RWPE2 (cell line): ENCODE measurements at regions not wholly inside any gene's neighbourhood (a gene's known extent, or its start where the extent isn't known, plus 50 kb on each side); places are given as distances from the start of the nearest gene placed in this dataset.
"Not testable (repeated sequence)": the region's sequence is repeated elsewhere in the genome, so short reads cannot be mapped to it uniquely, and the experiment has no call there.

Source experiments
- ATAC-seq: fragments of 200-7000 bp; cut with Tn5 transposase; 3 replicates; pipeline ENCODE4 v1.9.1; 2021; ENCODE audit warnings: low read depth
- DNase-seq: peaks from one replicate; pipeline ENCODE4 v3.0.0-alpha.2; 2020; ENCODE audit warnings: low spot score
- H3K27ac ChIP-seq: fragments of 450-650 bp; 2 replicates; pipeline ENCODE4 v1.5.1; 2017; ENCODE audit warnings: mild to moderate bottlenecking; ENCODE audit not compliant: poor library complexity, severe bottlenecking
- H3K27me3 ChIP-seq: fragments of 250-450 bp; sonication (Bioruptor Pico); 2 replicates; pipeline ENCODE4 v1.5.1; 2021; ENCODE audit warnings: mild to moderate bottlenecking, moderate library complexity; ENCODE audit not compliant: insufficient read depth, poor library complexity, severe bottlenecking
- H3K36me3 ChIP-seq: fragments of 250-450 bp; sonication (Bioruptor Pico); 2 replicates; pipeline ENCODE4 v1.5.1; 2020; ENCODE audit warnings: low read depth, mild to moderate bottlenecking, moderate library complexity
- H3K4me1 ChIP-seq: fragments of 250-450 bp; sonication (Bioruptor Pico); 2 replicates; pipeline ENCODE4 v1.5.1; 2021; ENCODE audit warnings: mild to moderate bottlenecking, moderate library complexity; ENCODE audit not compliant: insufficient read depth, poor library complexity, severe bottlenecking
- H3K4me3 ChIP-seq: fragments of 250-450 bp; sonication (Bioruptor Pico); 2 replicates; pipeline ENCODE4 v1.5.1; 2021; ENCODE audit warnings: mild to moderate bottlenecking, moderate library complexity; ENCODE audit not compliant: severe bottlenecking
- H3K9me3 ChIP-seq: fragments of 250-450 bp; sonication (Bioruptor Pico); 2 replicates; pipeline ENCODE4 v1.5.1; 2021; ENCODE audit warnings: mild to moderate bottlenecking, moderate library complexity; ENCODE audit not compliant: severe bottlenecking
- TF ChIP-seq, protein P1 (sequence below): fragments of 450-650 bp; IDR thresholded peaks from one replicate; pipeline ENCODE4 v1.5.1; 2017; ENCODE audit warnings: mild to moderate bottlenecking, moderate library complexity; ENCODE audit not compliant: poor library complexity, severe bottlenecking

DNA sequence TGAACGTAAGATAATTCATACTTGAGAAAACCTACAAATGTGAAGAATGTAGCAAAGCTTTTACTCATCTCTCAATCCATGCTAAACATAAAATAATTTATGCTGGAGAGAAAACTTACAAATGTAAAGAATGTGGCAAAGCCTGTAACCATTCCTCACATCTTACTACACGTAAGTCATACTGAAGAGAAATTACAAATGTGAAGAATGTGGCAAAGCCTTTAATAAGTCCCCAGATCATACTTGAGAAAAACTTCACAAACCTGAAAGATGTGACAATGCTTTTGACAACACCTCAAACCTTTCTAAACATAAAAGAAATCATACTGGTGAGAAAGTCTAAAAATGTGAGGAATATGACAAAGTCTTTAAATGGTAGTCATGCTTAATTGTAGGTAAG lies 89.4 kb downstream of the ZNF675 start:
- no peaks in the 10 kb centered on the region for H3K27me3 ChIP-seq
- H3K27ac ChIP-seq, result no peak overlapping the region
- H3K4me3 ChIP-seq, result no peak overlapping the region
- H3K9me3 ChIP-seq, result no peaks in the 10 kb centered on the region
- no peaks in the 10 kb centered on the region for H3K36me3 ChIP-seq
- peaks cover 5% of the 10 kb centered on the region for H3K4me1 ChIP-seq
- ATAC-seq (no peak), DNase-seq (no peak)
- TF ChIP-seq, protein P1, sequence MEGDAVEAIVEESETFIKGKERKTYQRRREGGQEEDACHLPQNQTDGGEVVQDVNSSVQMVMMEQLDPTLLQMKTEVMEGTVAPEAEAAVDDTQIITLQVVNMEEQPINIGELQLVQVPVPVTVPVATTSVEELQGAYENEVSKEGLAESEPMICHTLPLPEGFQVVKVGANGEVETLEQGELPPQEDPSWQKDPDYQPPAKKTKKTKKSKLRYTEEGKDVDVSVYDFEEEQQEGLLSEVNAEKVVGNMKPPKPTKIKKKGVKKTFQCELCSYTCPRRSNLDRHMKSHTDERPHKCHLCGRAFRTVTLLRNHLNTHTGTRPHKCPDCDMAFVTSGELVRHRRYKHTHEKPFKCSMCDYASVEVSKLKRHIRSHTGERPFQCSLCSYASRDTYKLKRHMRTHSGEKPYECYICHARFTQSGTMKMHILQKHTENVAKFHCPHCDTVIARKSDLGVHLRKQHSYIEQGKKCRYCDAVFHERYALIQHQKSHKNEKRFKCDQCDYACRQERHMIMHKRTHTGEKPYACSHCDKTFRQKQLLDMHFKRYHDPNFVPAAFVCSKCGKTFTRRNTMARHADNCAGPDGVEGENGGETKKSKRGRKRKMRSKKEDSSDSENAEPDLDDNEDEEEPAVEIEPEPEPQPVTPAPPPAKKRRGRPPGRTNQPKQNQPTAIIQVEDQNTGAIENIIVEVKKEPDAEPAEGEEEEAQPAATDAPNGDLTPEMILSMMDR, result no peak

DNA sequence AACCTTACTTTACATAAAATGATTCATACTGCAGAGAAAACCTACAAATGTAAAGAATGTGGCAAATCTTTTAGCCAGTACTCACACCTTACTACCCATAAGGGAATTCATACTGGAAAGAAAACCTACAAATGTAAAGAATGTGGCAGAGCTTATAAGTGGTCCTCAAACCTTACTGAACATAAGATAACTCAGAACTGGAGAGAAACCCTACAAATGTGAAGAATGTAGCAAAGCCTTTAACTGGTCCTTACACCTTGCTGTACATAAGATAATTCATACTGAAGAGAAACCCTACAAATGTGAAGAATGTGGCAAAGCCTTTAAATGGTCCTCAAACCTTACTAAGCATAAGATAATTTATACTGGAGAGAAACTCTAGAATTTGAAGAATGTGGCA lies 90.1 kb downstream of the ZNF675 start:
- ATAC-seq (peak; percentile 36; the same call in 2 of the 3 replicates), DNase-seq (no peak)
- Histone ChIP-seq H3K9me3 (no peaks in the 10 kb centered on the region), H3K36me3 (no peaks in the 10 kb centered on the region), H3K4me3 (no peak overlapping the region), H3K27me3 (no peaks in the 10 kb centered on the region), H3K4me1 (peaks cover 5% of the 10 kb centered on the region), H3K27ac (no peak overlapping the region)
- TF ChIP-seq, protein P1, result no peak

DNA sequence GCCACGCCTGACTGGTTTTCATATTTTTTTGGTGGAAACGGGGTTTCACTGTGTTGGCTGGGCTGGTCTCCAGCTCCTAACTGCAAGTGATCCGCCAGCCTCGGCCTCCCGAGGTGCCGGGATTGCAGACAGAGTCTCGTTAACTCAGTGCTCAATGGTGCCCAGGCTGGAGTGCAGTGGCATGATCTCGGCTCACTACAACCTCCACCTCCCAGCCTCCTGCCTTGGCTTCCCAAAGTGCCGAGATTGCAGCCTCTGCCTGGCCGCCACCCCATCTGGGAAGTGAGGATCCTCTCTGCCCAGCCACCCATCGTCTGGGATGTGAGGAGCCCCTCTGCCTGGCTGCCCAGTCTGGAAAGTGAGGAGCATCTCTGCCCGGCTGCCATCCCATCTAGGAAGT lies 92.7 kb downstream of the ZNF675 start:
- H3K9me3 ChIP-seq, DNase-seq, H3K27ac ChIP-seq, H3K4me3 ChIP-seq, H3K27me3 ChIP-seq, H3K4me1 ChIP-seq, ATAC-seq, H3K36me3 ChIP-seq: not testable (repeated sequence)

DNA sequence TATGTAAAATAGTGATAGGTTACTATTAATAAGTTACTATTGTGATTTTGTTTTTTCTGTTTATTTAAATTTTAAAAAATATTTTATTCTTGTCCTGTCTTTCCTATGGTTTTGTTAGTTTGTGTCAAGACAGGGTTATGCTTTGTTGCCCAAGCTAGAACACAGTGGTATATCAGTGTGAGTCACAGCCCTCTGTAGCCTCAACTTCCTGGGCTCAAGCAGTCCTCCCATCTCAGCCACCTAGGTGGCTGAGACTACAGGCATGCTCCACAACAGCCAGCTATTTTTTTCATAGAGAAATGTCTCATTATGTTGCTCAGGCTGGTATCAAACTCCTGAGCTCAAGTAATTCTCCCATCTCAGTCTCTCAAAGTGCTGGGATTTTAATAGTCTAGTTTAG lies 99.5 kb downstream of the ZNF675 start:
- H3K4me1 ChIP-seq, result no peaks in the 10 kb centered on the region
- no peak for DNase-seq
- H3K9me3 ChIP-seq, result peaks cover 5% of the 10 kb centered on the region
- no peaks in the 10 kb centered on the region for H3K36me3 ChIP-seq
- no peak for ATAC-seq
- no peak overlapping the region for H3K27ac ChIP-seq
- no peak overlapping the region for H3K4me3 ChIP-seq
- TF ChIP-seq, protein P1, result no peak
- H3K27me3 ChIP-seq, result no peaks in the 10 kb centered on the region

DNA sequence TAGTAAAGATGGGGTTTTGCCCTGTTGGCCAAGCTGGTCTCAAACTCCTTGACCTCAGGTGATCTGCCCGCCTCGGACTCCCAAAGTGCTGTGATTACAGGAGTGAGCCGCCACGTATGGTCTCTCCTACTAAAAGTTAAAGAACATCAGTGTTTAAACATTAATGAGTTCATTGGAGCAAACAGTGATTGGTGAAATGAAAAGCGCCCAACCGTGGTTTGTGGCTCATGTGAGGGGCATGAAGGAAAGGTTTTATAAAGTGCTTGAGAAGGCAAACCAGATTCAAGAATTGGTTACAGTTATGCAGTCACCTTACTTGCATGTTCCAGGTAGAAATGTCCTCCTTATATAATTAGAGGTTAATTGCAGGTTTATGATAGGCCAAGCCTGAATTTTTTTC lies 109.5 kb downstream of the ZNF675 start:
- TF ChIP-seq, protein P1, result no peak
- H3K27ac ChIP-seq, result no peak overlapping the region
- no peaks in the 10 kb centered on the region for H3K27me3 ChIP-seq
- ATAC-seq, result no peak
- H3K9me3 ChIP-seq, result no peaks in the 10 kb centered on the region
- H3K4me3 ChIP-seq, result no peak overlapping the region
- no peaks in the 10 kb centered on the region for H3K4me1 ChIP-seq
- no peaks in the 10 kb centered on the region for H3K36me3 ChIP-seq
- no peak for DNase-seq
